ENCODE measurements at regions not wholly inside any gene's neighbourhood (a gene's known extent, or its start where the extent isn't known, plus 50 kb on each side); places are given as distances from the start of the nearest gene placed in this dataset.

DNA sequence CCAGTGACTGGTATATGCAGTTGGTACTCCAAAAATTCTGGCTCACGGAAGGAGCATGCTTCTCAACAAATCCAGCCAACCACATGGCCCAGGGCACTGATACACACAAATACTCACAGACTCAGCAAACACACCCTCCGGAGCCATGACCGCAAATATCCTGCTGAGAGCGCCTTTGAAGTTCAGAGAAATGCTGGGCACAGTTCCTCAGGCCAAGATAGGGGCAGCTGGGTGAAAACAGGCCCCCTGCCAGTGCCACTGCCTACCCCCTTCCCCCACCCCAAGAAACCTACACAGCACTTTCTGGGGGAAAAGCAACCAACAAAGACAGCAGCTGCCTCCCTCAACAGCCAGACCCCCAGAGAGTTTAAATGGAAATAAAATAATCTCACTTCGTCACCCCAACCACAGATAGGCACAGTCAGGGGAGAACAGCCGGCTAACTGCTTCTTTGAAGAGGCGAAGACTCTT, 120.0 kb downstream of the C5orf15 start:
- no peak for DNase-seq

DNA sequence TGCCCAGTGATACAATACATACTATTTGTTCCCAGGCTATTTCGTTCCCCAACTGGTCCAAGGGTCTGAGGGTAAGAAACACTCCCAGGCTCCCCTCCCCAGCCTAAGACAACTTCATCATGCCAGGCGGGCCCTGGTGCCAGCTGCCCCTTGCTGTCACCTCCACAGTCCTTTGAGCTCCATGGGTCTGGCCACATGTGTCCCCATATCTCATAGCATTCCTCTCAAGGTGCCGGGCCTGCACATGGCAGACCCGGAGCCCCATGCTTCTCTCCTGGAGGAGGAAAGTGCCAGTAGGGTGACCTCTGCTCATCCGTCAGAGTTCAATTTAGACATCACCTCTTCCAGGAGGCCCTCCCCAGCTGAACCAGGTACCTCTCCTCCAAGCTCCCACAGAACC, 120.5 kb downstream of the C5orf15 start:
- Mint-ChIP-seq H3K36me3 (ENCODE audit: low read depth) (no peaks in the 10 kb centered on the region), H3K9me3 (no peaks in the 10 kb centered on the region), H3K27ac (no peak overlapping the region), H3K4me1 (ENCODE audit: low read depth) (no peaks in the 10 kb centered on the region), H3K4me3 (no peak overlapping the region), H3K27me3 (ENCODE audit: insufficient read depth) (peaks cover 51% of the 10 kb centered on the region)
- TF ChIP-seq CTCF (IDR thresholded peaks at IDR 0.05), result no peak
- no peak for DNase-seq

More for the DNA sequence above, 120.0 kb downstream of the C5orf15 start:
- H3K27me3 Mint-ChIP-seq (ENCODE audit: insufficient read depth), result peaks cover 51% of the 10 kb centered on the region
- no peaks in the 10 kb centered on the region for H3K9me3 Mint-ChIP-seq
- H3K4me3 Mint-ChIP-seq, result no peak overlapping the region
- H3K27ac Mint-ChIP-seq, result no peak overlapping the region
- H3K36me3 Mint-ChIP-seq (ENCODE audit: low read depth), result no peaks in the 10 kb centered on the region
- no peak for TF ChIP-seq CTCF (IDR thresholded peaks at IDR 0.05)
- no peaks in the 10 kb centered on the region for H3K4me1 Mint-ChIP-seq (ENCODE audit: low read depth)

DNA sequence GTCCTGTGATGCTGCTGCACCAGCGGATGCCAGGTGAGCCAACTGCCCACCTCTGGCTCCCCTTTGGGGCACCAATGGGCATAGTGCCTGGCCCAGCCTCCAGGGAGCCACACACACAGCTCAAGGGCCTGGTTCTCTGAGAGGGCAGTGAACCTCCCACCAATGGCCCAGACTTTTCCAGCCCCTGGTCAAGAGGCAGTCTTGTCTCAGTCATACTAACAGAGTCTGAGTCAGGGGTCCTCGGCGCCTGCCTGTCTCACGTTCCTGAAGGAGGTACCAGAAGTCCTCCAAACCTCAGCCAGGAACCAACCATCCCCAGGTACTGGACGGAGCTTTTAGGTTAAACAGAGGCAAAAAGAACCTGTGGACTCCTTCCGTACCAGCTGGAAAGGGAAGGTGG, 121.1 kb downstream of the C5orf15 start:
- H3K4me1 Mint-ChIP-seq (ENCODE audit: low read depth), result no peaks in the 10 kb centered on the region
- H3K9me3 Mint-ChIP-seq, result no peaks in the 10 kb centered on the region
- peaks cover 49% of the 10 kb centered on the region for H3K27me3 Mint-ChIP-seq (ENCODE audit: insufficient read depth)

DNA sequence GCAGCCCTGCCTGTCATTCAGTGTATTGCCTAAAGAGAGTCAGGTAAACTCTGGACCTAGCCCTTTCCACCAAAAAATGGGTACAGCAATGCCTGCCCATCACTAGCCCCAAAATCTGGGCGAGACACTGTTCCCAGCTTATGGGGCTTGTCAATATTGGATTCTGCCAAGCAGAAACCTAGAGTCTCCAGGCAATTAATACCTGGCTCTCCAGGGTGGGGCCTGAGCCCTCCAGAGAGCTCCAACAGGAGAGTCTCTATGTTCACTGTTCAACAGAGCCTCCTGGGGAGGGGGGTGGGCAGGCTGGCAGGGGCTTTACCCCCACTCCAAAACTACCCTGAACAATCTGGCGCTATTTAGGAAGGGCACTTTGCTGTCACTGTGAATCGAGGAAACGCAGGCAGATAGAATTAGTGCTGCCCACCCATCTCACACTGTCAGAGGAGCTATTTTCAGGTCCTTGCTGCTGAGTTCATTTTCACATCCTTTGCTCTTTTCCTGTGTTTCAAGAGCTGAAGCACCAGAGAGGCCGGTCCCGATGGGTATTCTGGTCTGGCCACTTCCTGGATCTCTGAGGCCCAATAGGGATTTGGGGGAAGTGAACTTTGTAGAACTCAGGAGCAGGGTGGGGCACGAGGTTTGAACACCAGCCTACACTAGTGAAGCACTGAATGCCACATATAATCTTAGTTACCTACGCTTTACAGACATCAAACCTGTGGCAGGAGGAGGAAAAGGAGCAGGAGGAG, 121.8 kb downstream of the C5orf15 start:
- Mint-ChIP-seq H3K9me3 (no peaks in the 10 kb centered on the region), H3K4me3 (no peak overlapping the region), H3K36me3 (ENCODE audit: low read depth) (no peaks in the 10 kb centered on the region), H3K27me3 (ENCODE audit: insufficient read depth) (peaks cover 50% of the 10 kb centered on the region), H3K27ac (no peak overlapping the region), H3K4me1 (ENCODE audit: low read depth) (no peaks in the 10 kb centered on the region)
- no peak for TF ChIP-seq CTCF (IDR thresholded peaks at IDR 0.05)
- no peak for DNase-seq

More for the DNA sequence above, 121.1 kb downstream of the C5orf15 start:
- TF ChIP-seq CTCF (IDR thresholded peaks at IDR 0.05), result no peak
- H3K4me3 Mint-ChIP-seq, result no peak overlapping the region
- no peaks in the 10 kb centered on the region for H3K36me3 Mint-ChIP-seq (ENCODE audit: low read depth)
- no peak for DNase-seq
- no peak overlapping the region for H3K27ac Mint-ChIP-seq

GRCh38 chr5:133845271-133845670, 123.2 kb downstream of the C5orf15 start:
- Mint-ChIP-seq H3K27ac (no peak overlapping the region), H3K27me3 (ENCODE audit: insufficient read depth) (peaks cover 51% of the 10 kb centered on the region), H3K36me3 (ENCODE audit: low read depth) (no peaks in the 10 kb centered on the region), H3K9me3 (no peaks in the 10 kb centered on the region), H3K4me1 (ENCODE audit: low read depth) (no peaks in the 10 kb centered on the region), H3K4me3 (no peak overlapping the region)
- TF ChIP-seq CTCF (IDR thresholded peaks at IDR 0.05), result no peak
- DNase-seq, result no peak
